ENCODE measurements at regions not wholly inside any gene's neighbourhood (a gene's known extent, or its start where the extent isn't known, plus 50 kb on each side); places are given as distances from the start of the nearest gene placed in this dataset.
"Not testable (repeated sequence)": the region's sequence is repeated elsewhere in the genome, so short reads cannot be mapped to it uniquely, and the experiment has no call there.

- no peak for DNase-seq
Measured at GRCh38 chr2:175401956-175402469, 220.5 kb upstream of the ATP5MC3 start.

- no peak for DNase-seq
Measured at GRCh38 chr2:175400975-175401374, 219.5 kb upstream of the ATP5MC3 start.

- no peak for DNase-seq
Measured at GRCh38 chr2:175399326-175399725, 217.8 kb upstream of the ATP5MC3 start.

- DNase-seq: no peak
Measured at GRCh38 chr2:175398848-175399247, 217.3 kb upstream of the ATP5MC3 start.

- no peak for DNase-seq
Measured at GRCh38 chr2:175396696-175397095, 215.2 kb upstream of the ATP5MC3 start.

- no peak for DNase-seq
Measured at GRCh38 chr2:175393851-175394250, 212.3 kb upstream of the ATP5MC3 start.

- no peak for DNase-seq
Measured at GRCh38 chr2:175383286-175383685, 201.8 kb upstream of the ATP5MC3 start.

GRCh38 chr2:175373729-175374128, 192.2 kb upstream of the ATP5MC3 start:
- DNase-seq: no peak

GRCh38 chr2:175372704-175373701, 191.5 kb upstream of the ATP5MC3 start:
- DNase-seq: no peak

GRCh38 chr2:175371378-175371777, 189.9 kb upstream of the ATP5MC3 start:
- DNase-seq: no peak

- DNase-seq: no peak
Measured at GRCh38 chr2:175366815-175367214, 185.3 kb upstream of the ATP5MC3 start.

- no peak for DNase-seq
Measured at GRCh38 chr2:175363699-175364098, 182.2 kb upstream of the ATP5MC3 start.

GRCh38 chr2:175362331-175362730, 180.8 kb upstream of the ATP5MC3 start:
- DNase-seq: no peak

- DNase-seq: no peak
Measured at GRCh38 chr2:175359710-175360109, 178.2 kb upstream of the ATP5MC3 start.

GRCh38 chr2:175356901-175357300, 175.4 kb upstream of the ATP5MC3 start:
- DNase-seq: no peak

GRCh38 chr2:175355246-175355645, 173.7 kb upstream of the ATP5MC3 start:
- DNase-seq: no peak

GRCh38 chr2:175353275-175353674, 171.8 kb upstream of the ATP5MC3 start:
- no peak for DNase-seq

- DNase-seq: no peak
Measured at GRCh38 chr2:175351512-175351911, 170.0 kb upstream of the ATP5MC3 start.

GRCh38 chr2:175350105-175350504, 168.6 kb upstream of the ATP5MC3 start:
- DNase-seq: no peak

GRCh38 chr2:175342085-175342484, 160.6 kb upstream of the ATP5MC3 start:
- no peak for DNase-seq

GRCh38 chr2:175330195-175330594, 148.7 kb upstream of the ATP5MC3 start:
- DNase-seq: no peak

GRCh38 chr2:175326801-175327200, 145.3 kb upstream of the ATP5MC3 start:
- no peak for DNase-seq

- not testable (repeated sequence) for DNase-seq
Measured at GRCh38 chr2:175326164-175326563, 144.7 kb upstream of the ATP5MC3 start.

GRCh38 chr2:175323162-175323561, 141.7 kb upstream of the ATP5MC3 start:
- no peak for DNase-seq

Measured in activated naive CD4-positive, alpha-beta T cell treated with Interleukin-2 at 50 U/mL for 16 hours (primary cell).